HG03064 (cell line): ENCODE measurements at regions not wholly inside any gene's neighbourhood (a gene's known extent, or its start where the extent isn't known, plus 50 kb on each side); places are given as distances from the start of the nearest gene placed in this dataset.

ENCODE experiments used
- ATAC-seq: cut with Tn5 transposase; IDR thresholded peaks from one replicate; pipeline ENCODE4 v1.9.1; 2021; ENCODE audit warnings: low read depth; ENCODE audit not compliant: unreplicated experiment

DNA sequence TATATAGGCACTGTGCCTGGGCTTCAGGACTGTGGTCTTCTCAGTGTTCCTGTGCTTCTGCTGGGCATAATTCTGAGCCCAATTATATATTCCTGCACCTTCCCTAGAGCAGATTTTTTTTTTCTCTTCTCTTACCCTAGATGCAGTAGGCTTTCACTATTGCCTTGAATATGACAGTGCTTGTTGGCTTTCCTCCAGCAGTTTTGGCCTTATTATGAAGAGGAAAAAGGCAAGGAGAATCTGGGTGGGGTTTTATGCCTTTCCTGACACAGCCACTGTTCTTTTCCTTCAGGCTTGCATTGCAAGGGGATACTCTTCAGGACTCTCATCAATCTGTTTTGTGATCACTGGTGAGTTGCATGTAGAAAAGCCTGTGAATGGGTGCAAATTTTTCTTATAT, 221.9 kb upstream of the CELF4 start:
- no peak for ATAC-seq

DNA sequence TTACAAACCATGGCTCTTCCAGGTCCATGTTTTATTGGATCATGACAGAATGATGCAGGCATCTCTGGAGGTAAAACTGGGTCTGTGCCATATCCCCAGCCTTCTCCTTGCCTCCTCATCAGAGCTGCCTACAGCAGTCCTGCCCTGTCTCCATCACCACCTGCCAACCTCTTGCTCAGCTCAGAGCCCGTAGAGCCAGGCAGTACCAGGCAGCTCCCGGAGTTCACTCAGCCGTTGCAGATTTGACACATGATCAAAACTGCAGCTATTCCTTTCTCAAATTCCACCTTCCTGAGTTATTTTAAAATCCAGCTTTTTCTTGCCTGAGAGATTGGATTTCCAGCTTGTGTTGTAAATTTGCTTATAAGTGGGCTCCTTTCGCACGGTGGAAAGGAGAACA, 218.2 kb upstream of the CELF4 start:
- ATAC-seq, result no peak

DNA sequence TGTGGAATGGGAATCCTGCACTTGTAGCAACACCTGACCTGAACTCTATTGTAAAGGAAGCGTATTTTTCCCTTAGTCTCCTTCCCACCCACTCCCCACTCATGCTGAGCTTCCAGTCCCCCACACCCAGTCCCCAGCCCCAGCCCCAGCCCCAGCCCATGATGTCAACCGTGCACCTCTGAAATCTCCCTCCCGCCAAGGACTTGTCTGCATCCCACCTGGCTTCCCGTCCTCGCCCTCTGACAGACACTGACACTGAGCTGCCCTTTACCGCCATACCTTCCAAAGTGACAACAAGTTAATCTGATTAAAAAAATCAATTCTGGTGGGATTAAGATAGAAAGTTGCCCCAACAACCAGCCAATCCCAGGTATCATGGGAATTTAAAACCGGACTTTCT, 213.6 kb upstream of the CELF4 start:
- no peak for ATAC-seq

DNA sequence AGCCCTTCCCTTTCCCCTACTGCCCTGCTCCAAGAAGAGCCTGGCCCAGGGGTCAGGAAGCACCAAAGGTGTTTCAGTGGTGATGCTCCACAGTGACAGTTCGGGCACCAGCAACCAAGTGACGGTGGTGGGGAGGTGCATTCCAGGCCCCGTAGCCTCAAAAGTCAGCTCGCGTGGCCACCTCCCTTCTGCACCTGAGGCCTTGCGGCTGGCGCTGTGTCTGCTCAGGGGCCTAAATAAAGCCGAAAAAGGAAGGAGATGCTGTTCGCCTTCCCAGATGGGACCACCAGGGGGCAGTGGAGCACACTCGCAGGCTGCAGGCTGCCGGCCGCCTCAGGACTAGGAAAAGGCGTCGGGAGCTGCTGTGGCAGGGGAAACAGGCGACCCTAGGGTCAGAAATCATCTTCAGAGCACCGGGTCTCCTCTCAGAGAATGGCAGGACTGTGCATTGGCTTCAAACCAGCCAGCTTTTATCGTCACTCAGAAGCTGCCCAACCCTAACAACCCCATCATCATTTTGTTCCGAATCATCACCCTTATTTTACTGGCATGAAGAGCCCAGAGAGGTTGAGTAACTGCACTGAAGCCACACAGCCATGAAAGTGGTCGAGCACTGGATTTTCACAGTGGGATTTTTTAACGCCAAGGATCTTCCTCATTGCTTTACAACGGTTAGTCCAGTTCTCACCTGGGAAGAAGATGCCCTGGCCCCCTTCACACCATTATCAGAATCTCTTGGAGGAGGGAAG, 213.0 kb upstream of the CELF4 start:
- no peak for ATAC-seq

DNA sequence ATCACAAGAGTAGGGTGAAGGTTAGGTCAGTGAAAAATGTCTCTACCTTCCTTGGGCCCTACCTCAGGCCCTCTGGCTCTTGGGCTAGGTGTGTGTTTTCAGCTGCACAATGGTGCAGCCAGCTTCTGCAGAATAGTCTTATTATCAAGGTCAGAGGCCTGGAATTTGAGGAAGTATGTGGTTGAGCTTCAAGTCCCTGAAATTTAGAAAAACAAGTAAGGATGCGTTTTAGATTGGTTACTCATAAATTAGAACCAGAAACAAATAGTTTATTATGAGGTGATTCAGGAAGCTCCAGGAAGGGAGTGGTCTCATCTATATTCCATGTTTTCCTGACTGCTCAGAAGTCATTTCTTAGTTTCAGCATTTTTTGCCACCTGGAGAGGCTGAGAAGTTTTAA, 204.2 kb upstream of the CELF4 start:
- ATAC-seq, result no peak

DNA sequence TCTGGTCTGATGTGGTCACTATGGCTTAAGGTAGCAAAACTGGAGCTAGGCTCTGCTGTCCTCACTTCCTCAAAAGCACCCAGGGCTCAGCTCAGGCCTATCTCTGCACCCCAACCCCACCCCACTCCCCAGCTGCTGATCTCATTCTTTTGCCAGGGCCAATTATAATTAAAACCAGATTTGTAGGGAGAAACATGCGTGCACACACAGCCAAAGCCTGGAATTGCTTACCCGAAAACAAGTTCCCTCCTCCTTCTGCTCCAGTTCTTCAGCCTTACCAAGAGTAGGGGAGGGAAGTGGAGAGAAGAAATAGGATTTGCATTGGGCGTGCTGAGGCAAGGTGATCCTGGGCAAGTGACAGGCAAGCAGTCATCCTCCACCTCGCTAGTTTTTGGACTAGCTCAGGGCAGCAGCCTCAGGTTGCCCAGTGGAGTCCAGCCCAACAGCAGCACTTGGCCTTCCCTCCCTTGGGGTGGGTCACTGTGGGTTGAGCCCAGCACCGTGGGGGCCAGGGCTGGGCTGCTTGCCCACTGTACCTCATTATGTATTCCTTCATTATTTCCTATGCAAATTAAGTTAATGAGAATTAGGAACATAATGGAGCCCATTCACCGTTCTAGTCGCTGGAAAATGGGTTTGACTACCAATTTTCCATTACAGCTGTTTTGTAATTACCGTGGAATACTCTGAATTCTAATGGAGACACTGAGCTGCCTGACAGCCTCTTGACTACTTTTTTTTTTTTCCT, 199.1 kb upstream of the CELF4 start:
- no peak for ATAC-seq

DNA sequence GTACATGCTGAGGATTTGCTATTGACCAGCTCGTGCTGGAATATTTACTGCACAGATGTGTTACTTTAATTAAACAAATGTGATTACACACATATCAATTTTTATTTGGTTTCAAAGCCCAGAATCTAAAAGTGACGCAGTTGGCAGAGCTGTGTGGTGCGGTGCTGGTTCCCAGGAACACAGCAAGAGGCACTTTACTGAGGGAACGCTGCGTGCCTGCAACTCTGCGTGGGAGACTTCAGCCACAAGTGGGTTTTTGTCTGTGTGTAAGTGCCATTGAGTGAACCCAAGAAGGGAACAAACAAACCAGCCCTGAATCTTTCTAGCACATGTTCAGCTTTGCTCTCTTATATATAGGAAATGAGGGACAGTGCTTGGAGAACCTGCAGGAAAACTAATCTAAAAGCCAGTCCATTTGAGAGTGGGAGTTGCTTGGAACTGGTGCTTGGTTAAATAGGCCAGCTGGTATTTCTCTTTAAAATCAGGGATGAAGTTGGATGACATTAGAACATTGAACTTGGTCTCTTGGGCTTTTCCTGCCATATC, 196.6 kb upstream of the CELF4 start:
- ATAC-seq, result no peak

DNA sequence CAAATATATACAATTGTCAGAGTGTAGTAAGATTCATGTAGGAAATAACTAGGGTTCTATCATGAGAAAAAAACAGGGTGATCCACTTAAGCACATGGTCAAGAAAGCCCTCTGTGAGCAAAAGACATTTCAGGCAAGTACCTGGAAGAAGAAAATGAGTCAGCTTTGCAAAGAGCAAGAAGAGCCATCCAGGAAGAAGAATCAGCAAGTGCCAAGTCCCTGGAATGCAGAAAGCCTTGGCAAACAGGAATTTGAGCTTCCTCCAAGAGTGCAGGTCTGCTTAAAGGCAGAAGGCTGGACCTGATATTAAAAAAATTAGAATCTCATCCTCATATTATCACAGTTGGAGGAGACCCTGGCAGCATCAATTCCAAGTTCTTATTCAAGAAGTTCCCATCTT, 188.5 kb upstream of the CELF4 start:
- no peak for ATAC-seq

DNA sequence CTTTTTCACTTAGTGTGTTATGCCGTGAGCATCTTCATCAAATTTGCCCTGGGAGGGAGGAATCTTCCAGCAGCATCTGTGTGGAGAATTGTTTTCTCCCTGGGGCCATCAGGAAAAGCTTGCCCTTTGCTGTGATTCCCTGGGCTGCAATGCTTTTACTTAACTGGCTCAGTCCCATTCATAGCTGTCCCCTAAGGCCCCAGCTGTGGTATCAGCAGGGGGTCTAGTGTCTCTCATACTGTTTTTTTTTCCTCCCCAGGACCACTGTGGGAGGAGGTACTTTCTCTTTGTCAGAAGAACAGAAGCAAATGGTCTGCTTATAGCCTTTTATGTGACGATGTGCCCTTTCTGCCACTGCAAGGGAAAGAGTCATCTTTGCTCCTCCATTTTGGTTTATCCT, 176.8 kb upstream of the CELF4 start:
- no peak for ATAC-seq

DNA sequence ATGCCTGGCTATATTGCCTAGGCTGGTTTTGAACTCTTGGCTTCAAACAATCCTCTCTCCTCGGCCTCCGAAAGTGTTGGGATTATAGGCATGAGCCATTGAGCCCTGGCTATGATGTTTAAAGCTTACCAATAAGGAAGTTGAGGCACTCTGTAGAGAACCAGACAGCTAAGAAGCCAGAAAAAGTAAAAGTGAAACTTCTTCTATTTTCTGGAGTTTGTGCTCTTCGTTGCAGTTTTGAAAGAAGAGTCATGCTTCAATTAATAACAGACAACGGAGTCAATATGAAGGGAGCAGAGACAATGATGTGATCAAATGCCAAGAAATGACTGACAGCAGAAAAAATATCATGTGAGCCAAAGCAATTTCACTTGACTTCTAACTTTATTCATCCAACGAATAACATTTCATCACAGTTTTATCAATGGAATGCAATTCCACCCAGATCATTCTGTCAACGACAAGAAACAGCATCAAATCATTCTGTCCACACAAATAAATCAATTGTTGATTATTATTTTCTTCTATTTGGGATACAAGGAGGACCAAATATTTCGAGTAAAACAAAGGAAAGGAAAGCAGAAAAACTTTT, 175.5 kb upstream of the CELF4 start:
- no peak for ATAC-seq

DNA sequence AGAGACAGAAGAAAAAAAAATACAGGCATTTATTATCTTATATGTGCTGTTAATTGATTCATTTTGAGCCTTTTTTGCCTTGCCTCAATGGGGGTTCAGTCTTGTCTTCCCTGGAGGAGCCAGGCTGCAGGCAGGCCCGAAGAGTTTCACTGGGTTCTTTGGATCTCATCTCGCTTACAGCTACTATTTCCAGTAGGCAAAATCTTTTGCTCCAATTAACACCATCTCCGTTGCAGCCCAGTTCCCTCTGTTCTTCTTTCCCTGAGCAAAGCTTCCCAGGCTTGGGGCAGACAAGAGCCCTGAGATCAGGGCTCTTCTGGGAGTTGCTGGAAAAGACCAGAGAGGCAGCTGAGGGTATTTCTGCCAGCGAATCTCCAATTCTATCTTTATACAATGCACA, 168.8 kb upstream of the CELF4 start:
- no peak for ATAC-seq

DNA sequence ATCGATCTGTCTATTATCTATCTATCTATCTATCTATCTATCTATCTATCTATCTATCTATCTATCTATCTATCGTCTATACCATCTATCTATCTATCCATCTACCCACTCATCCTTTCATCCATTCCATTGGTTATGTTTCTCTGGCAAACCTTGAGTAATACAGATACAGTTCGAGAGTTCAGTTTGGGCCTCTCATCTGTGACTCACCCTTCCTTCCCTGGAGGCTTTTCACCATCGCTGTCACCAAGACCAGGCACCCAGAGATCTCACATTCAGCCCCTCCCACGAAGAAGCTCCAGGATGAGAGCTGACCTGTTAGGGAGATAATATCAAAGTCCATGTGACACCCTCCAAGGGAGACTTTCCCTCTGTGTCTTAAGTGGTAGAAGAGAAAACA, 164.1 kb upstream of the CELF4 start:
- ATAC-seq, result no peak

DNA sequence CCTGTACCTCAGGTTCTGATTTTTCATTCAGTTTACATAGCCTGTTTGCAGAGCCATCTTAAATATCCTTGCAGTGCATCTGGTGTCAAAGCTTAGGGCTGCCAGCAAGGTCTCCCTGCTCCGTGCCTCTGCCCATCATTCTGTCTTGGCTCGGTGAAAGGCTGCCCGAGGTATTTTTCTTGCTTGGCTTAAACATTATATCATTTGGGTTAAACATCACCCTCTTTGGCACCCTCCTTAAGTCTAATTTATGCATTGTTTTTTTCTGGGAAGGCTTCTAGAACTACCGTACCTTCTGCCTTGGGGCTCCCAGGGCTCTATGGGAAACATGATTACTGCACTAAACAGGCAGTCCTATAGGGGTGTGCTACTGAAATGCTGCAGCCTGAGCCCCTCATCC, 158.6 kb upstream of the CELF4 start:
- ATAC-seq, result no peak

DNA sequence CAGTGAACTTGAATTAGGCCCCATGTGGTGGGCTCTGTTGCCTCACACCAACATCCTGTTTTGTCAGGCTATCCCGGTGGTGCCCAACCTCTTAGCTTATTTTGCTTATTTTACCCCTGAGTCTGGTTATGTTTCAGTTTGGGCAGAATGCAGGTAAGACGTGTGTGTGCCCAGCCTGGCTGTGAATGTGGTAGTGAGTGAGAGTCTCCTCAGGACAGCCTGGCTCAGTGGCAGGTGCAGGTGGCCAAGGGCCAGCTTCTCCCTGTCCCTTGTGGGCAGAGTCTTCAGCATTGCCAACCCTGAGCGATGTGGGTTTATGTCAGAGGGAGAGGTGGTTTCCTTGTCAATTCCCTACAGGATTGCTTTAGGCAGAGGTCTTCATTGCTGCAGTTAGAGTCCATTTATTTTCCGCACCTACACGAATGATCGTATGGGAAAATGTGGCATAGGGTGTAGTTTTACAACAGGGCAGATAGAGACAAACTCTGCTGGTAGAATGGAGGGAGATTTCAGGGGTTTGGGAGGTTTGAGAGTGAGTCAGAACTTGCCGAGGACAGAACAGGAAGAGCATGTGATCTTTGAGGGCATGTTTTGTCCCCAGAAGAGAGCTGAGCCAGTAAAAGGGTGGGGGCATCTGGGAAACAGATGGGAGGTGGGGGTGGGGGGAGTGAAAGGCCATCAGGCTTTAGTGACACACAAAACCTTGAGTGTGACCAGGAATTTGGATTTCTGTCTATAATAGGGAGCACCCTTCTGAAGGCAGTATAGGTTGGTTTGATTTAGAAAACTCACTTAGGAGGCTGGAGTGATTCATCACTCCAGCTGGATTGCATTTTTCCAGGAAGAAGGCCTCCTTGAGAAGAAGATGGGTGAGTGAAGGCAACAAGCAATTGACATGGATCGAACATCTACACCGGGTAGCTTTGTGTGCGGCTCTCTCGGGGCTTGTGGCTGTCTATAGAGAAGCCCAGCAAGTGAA, 156.2 kb upstream of the CELF4 start:
- no peak for ATAC-seq

DNA sequence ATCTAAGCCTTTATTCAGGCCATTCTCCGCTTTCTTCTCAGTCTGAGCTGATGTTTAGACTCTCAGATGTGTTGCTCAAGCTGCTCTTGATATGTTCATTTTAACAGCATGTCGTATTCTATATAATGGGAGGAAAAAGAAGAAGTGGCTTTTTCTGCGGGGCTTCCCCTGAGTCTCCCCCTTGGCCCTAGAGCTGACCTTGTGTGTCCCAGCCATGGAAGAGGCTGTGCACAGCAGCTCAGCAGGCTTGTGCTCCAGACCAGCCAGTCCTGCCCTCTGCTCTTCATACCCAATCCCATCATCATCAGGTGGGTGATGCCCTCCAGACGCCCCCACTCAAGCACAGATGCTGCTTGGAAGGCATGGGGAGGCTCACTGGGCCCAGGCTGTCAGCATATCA, 155.1 kb upstream of the CELF4 start:
- ATAC-seq, result no peak

DNA sequence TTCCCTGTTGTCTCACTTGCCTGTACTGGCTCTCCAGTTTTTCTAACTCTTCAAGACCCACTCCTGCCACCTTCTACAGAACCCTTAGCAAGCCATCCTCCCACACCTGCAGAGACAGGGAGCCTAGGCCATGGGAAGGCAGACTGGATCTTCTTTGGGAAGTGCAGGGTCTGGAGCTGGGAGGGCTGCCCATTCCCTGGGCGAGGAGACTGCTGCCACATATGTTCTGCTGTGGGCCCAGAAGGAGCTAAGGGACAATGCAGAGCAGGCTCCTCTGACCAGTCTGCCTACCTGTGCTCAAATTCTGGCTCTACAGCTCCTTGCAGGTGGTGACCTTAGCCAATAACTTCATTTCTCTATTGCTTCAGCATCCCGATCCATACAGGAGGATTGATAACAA, 152.1 kb upstream of the CELF4 start:
- no peak for ATAC-seq

DNA sequence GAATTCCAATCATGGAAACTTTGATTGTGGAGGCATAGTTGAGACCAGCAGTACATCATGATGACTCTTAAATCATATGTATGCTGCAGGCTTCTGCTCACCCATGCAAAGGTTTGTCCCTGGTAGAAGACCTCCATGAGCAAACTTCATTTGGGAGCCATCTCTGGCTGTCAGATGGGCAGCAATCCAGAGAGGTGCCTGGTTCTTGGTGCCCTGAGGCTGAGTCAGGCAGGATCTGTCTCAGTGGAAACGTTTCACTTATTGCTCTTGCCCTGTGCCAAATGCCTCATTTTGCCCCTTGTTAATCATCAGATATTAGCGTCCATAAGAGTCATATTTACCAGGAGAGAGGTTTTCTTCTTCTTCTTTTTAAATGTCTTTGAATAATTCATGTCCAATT, 151.5 kb upstream of the CELF4 start:
- no peak for ATAC-seq

DNA sequence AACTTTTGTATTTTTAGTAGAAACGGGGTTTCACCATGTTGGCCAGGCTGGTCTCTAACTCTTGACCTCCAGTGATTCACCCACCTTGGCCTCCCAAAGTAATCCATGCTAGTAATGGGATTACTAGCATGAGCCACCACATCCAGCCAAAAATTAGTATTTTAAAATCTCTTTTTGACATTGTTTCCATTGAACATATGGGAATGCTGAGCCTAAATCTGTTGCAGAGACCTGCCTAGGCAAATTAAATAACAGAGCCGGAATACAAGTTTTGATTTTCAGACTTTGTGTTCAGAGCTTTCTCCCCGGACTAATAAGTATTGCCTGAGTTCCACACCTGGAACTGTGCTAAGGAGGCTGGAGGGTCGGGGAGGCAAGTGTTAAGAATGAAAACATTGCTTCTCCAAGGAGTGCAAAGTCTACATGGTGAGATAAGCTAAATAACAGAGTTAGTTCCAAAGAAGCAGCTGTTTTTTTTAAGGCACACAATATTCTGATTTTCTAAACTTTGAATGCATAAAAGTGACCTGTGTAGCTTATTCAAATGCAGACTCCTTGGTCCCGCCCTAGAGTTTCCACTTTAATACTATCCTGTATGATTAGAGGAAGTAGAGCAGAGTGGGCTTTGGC, 150.6 kb upstream of the CELF4 start:
- no peak for ATAC-seq

DNA sequence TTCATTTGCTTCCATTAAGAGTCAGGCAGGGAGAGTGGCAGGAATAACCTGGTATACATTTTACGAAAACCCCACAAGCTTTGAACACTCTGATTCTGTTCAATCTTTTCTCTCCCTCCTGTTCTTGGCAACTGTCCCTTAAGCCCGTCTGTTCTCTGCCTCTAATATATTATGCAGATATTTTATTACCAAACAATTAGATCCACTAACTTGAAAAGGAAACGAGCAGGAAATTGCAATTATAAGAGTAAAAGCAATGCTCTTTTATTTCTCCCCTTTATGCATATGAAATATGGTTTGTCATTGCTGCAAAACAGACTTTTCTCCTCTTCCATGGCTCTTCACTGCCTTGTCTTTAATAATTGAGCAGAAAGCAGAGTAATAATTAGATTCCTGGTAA, 149.1 kb upstream of the CELF4 start:
- ATAC-seq, result no peak

DNA sequence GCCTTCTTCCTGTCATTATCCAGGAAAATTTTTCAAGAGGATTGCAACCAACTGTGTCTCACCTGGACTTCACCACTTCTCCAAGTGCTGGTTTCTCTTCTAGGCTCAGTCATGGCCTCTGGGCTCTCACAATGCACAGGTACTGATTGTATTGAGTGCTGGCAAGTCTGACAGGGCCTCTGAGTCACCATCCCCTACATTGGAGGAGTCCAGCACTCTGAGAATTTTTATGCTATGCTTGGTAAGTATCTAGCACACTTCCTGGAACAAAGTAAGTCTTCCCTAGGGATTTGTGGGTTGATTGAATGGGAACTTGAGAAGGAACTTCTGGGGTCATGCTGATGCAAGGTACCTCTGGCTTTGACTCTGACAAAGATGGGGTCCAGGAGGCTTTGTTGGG, 147.2 kb upstream of the CELF4 start:
- ATAC-seq, result no peak
